ENCODE measurements at regions not wholly inside any gene's neighbourhood (a gene's known extent, or its start where the extent isn't known, plus 50 kb on each side); places are given as distances from the start of the nearest gene placed in this dataset.
"Not testable (repeated sequence)": the region's sequence is repeated elsewhere in the genome, so short reads cannot be mapped to it uniquely, and the experiment has no call there.

GRCh38 chr11:12585861-12586260, 88.4 kb upstream of the TEAD1 start:
- intact Hi-C loops (cut with micrococcal nuclease), result no loop called here

DNA sequence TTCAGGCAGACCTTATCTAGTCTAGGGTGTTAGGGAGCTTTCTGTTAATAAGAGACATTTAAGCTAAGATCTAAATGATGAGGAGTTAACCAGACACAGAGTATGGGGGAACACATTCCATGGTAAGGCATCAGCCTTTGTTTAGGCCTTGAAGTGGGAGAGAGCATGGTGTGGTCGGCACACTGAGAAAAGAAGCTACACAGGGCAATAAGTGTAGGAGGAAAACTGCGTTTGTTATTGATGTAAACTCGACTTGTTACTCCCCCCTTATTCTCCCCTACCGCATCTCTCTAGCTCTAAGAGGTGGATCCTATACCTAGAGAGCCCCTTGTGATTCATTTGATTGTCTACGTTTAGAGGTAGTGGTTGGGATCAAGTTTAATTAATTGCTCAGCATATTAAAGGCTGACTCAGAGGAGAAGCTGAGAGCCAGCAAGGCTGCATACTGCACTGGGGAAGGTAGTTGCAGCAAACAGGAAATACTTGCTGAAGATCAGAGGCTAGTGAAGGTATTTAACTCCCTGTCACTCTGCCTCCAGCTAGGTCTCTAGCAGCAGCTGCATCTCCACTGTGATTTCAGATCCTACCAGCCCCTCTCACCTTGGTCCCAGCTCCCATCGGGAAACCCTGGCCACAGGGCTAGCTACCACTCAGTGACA, 86.8 kb upstream of the TEAD1 start:
- intact Hi-C loops (cut with micrococcal nuclease), result no loop called here

DNA sequence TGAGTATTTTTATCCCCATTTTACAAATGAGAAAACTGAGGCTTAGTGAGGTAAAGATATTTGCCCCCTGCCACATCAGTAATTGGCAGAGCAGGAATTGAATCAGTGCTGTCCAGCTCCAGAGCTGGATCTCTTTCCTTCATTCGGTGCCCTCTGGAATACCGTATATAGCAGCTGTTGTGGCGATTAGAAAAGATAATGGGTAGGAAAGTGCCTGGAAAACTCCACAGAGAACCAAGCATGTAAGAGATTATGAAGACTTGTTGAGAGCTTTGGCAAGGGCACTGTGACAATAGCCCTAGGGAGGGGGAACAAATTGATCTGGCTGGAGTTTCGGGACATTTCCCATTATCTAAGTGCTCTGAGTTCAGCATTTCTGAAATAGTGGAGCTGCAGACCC, 82.5 kb upstream of the TEAD1 start:
- intact Hi-C loops (cut with micrococcal nuclease), result no loop called here

GRCh38 chr11:12592283-12592682, 81.9 kb upstream of the TEAD1 start:
- intact Hi-C loops (cut with micrococcal nuclease), result no loop called here

DNA sequence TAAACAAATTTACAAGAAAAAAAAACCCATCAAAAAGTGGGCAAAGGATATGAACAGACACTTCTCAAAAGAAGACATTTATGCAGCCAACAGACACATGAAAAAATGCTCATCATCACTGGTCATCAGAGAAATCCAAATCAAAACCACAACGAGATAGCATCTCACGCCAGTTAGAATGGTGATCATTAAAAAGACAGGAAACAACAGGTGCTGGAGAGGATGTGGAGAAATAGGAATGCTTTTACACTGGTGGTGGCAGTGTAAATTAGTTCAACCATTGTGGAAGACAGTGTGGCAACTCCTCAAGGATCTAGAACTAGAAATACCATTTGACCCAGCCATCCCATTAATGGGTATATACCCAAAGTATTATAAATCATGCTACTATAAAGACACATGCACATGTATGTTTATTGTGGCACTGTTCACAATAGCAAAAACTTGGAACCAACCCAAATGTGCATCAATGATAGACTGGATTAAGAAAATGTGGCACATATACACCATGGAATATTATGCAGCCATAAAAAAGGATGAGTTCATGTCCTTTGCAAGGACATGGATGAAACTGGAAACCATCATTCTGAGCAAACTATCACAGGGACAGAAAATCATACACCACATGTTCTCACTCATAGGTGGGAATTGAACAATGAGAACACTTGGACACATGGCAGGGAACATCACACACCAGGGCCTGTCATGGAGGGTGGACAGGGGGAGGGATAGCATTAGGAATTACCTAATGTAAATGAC, 79.0 kb upstream of the TEAD1 start:
- intact Hi-C loops (cut with micrococcal nuclease), result not testable (repeated sequence)

DNA sequence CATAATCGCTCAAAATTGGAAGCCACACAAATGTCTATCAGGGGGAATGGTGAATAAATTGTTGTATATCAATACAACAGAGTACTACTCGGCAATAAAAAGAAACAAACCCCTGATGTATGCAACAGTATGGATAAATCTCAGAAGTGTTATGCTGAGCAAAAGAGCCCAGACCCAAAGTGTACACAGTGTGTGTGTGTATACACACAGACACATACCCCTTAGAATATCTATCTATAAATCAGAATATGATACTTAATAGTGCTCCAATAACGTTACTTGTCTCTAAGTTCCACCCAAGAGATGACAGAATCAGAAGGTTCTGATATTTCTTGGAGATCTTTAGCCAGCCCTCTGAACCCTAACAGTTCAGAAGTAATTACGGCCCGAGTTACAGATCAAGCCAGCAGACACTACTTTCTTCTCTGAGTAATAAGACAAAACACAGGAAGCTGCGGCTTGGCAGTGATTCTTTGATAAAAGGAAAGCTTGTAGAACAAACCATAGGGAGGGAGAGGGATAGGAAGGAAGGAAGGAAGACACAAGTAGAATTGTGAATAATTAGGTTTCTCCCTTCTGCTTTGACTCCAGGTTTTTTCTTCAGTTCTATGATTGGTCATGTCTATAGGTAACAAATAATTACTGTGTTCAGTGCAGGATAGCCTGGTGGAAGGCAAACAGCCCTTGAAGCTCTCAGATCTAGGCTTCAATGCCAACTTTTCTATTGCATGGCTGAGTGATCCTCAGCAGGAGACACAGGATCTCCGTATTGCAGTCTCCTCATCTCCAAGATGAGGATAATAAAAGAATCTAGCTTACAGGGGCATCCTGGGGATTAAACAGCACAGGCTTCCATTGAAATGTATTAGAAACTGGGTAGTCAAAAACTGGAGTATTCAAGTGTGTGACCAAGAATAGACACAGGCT, 75.6 kb upstream of the TEAD1 start:
- intact Hi-C loops (cut with micrococcal nuclease), result loop anchor here (1.0 kb wide), 1 partner anchor 296 kb away; no protein-coding TSS in a partner anchor

DNA sequence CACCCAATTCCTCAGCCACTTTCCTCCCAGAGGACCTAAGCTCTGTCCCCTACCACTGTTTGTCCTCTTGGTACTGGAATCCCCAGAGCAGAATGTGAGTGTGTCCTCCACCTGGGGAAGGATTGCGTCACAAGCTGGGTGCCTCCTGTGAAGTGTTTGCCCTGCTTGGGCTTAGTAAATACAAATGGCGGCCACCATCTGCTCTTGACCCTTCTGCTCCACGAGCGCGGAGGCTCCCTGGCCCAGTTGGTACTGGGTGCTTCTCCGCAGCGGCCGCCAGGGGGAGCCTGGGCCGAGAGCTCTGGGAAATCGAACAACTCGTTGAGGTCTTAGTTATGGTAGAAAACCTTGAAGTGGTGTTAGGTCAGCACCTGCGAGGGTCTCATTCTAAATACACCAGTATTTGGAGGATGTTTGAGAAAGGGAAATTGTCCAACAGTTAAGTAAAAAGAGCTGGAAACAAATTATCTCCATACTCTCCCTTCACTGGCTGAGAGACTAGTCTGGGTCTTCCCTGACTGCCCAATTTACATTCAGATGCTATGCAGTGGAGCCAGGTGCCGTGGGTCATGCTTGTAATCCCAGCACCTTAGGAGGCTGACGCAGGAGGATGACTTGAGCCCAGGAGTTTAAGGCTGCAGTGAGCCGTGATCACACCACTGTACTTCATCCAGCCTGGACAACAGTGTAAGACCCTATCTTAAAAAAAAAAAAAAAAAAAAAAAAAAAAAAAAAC, 74.6 kb upstream of the TEAD1 start:
- intact Hi-C loops (cut with micrococcal nuclease), result loop anchor here (1.0 kb wide), 1 partner anchor 295 kb away; no protein-coding TSS in a partner anchor

DNA sequence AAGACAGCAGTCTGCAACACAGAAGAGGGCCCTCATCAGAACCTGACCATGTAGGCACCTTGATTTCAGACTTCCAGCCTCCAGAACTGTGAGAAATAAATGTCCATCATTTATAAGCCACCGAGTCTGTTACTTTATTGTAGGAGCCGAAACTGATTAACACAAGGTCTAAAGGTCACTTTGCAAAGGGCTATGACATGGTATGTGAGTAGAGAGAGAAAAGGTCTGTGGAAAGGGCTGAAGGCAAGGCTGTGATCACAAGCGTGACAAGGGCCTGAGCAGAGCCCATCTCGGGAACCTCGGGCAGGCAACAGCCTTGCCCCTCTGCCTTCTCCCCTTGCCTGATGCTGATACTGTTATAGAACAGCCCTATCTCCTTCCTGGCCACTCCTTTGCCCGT, 73.4 kb upstream of the TEAD1 start:
- intact Hi-C loops (cut with micrococcal nuclease), result no loop called here

DNA sequence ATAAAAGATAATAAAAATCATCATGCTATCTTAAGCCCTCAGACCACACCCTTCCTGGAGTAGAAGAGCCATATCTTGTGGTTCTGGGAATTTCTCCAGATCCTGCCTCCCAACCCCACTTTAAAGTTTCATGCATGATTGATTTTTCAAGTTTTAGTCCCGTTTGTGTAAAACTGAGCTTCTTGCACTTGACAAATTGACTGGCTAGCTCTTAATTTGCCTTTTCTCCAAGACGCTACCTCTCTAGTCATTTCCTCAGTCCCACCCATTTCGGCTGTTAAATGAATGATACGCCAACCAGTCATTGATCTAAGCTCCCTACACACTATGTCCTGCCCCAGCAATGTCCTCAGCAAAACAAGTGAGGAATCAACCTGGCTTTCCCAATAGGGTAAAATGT, 71.8 kb upstream of the TEAD1 start:
- intact Hi-C loops (cut with micrococcal nuclease), result no loop called here

GRCh38 chr11:12603143-12604088, 70.8 kb upstream of the TEAD1 start:
- intact Hi-C loops (cut with micrococcal nuclease), result no loop called here

DNA sequence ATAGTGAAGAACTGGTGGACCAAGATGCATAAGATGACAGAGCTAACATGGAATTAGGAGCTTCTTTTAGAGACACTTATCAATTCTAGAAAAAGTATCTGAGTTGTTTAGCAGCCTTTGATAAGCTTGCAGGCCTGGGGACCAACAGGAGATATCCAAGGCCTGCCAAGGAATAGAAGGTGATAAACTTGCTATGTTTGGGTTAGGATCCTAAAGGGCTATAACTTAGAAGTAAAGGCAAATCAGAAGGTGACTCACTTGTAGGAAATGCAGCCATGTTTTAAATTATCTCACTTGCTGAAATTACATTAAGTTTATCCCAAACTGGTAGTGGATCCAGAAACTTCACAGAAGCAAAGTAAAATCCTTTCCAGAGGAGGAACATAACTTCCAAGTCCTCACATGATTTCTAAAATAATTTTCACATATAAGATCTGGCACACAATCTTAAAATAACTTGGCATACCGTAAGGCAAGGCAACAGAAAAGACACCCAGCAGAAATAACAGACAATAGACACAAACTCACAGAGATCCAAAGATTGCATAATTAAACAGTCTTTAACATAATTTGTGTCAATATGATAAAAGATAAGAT, 69.6 kb upstream of the TEAD1 start:
- intact Hi-C loops (cut with micrococcal nuclease), result no loop called here

DNA sequence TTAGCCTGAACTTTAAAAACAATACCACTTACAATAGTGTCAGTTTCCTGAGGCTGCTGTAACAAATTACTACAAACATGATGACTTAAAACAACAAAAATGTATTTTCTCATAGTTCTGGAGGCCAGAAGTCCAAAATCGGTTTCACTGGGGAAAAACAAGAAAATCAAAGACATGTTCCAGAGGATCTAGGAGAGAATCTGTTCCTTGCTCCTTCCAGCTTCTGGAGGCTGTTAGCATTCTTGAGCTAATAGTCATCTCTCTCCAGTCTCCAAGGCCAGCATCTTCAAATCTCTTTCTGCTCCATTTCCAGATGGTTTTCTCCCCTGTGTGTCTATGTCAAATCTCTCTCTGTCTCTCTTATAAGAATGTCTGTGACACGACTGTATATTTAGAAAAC, 67.6 kb upstream of the TEAD1 start:
- intact Hi-C loops (cut with micrococcal nuclease), result no loop called here

DNA sequence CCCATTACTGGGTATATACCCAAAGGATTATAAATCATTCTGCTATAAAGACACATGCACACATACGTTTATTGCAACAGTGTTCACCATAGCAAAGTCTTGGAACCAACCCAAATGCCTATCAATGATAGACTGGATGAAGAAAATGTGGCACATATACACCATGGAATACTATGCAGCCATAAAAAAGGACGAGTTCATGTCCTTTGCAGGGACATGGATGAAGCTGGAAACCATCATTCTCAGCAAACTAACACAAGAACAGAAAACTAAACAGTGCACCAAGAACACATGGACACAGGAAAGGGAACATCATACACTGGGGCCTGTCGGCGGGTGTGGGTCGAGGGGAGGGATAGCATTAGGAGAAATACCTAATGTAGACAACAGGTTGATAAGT, 65.5 kb upstream of the TEAD1 start:
- intact Hi-C loops (cut with micrococcal nuclease), result not testable (repeated sequence)

GRCh38 chr11:12611352-12611751, 62.9 kb upstream of the TEAD1 start:
- intact Hi-C loops (cut with micrococcal nuclease), result no loop called here

GRCh38 chr11:12617632-12618031, 56.6 kb upstream of the TEAD1 start:
- intact Hi-C loops (cut with micrococcal nuclease), result no loop called here

DNA sequence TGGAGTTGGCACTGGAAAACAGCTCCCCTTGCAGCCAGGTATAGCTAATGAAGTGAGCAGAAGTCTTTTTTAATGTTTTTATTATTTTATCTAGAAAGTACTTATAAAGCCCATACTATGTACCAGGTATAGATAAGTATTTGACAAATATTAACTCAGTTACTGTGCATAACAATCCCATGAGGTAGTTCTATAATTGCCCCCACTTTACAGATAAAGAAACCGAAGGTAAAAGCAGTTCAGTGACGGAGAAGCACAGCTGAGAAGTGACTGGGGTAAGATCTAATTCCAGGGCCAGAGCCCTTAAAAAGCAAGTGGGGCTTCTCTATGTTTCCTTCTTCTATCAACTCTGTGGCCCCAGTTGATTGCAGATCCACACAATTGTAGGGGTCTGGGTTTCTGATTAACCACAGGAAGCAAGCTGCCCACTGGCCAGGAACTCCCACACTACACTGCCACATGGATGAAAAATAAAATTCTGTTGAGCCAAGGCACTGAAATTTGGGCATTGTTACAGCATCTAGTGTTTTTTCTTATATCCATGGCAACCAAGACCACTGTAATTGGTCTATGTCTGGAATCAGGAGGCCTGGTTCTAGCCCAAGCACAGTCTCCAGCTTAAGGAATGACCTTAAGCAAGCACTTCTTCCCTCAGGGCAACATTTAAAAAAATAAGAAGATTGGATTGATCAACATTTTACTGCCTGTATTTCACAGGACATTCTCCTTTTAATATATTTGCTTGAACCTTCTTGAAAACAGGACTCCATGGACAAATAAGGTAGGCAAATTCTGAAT, 55.3 kb upstream of the TEAD1 start:
- intact Hi-C loops (cut with micrococcal nuclease), result no loop called here

GRCh38 chr11:12623869-12624268, 50.4 kb upstream of the TEAD1 start:
- intact Hi-C loops (cut with micrococcal nuclease), result no loop called here

Measured in T-helper 2 cell treated with Interferon-gamma antibody and Interleukin-4, amounts not matched to agents 100 ng/mL and 5 ng/mL, for 36 hours (primary cell).